Loucy (cell line): ENCODE measurements at regions not wholly inside any gene's neighbourhood (a gene's known extent, or its start where the extent isn't known, plus 50 kb on each side); places are given as distances from the start of the nearest gene placed in this dataset.

Experiments
- EZH2phosphoT487 ChIP-seq: fragments of 200-600 bp; IDR thresholded peaks from 2 replicates; pipeline ENCODE4 v1.6.1; 2018; ENCODE audit warnings: antibody characterized with exemption, mild to moderate bottlenecking, moderate library complexity, borderline replicate concordance
- TF ChIP-seq, protein P1 (sequence below): fragments of 200-600 bp; sonication (generic); conservative IDR thresholded peaks from 2 replicates; pipeline ENCODE4 v1.5.1; 2014; ENCODE audit warnings: mild to moderate bottlenecking, antibody characterized with exemption, low read length

DNA sequence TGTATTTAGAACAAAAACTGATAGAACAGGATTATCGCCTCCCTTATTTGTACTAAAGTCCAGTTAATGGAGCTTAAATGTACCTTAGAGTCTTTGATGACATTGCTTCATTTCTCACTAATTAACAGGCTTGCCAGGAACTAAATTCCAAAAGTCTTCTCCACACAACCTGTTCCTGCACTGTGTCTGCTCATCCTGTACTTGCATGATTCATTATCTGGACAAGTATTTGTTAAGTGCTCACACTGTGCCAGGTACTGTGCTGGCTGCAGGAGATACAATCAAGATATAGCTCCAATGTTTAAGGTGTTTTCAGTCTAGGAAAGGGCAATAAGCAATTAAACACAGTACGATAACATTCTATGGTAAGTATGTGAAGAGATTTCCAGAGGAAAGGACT, 485.9 kb upstream of the TENM4 start:
- TF ChIP-seq, protein P1, sequence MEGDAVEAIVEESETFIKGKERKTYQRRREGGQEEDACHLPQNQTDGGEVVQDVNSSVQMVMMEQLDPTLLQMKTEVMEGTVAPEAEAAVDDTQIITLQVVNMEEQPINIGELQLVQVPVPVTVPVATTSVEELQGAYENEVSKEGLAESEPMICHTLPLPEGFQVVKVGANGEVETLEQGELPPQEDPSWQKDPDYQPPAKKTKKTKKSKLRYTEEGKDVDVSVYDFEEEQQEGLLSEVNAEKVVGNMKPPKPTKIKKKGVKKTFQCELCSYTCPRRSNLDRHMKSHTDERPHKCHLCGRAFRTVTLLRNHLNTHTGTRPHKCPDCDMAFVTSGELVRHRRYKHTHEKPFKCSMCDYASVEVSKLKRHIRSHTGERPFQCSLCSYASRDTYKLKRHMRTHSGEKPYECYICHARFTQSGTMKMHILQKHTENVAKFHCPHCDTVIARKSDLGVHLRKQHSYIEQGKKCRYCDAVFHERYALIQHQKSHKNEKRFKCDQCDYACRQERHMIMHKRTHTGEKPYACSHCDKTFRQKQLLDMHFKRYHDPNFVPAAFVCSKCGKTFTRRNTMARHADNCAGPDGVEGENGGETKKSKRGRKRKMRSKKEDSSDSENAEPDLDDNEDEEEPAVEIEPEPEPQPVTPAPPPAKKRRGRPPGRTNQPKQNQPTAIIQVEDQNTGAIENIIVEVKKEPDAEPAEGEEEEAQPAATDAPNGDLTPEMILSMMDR, result no peak
- no peak for TF ChIP-seq EZH2phosphoT487
